Stomach (tissue), 4 donors: ENCODE measurements at regions not wholly inside any gene's neighbourhood (a gene's known extent, or its start where the extent isn't known, plus 50 kb on each side); places are given as distances from the start of the nearest gene placed in this dataset.

ENCODE experiments used
- CTCF ChIP-seq, 7 experiments: fragments of 450-650 bp in 4 of 7; fragments of 200-600 bp in 3 of 7; sonication (generic) in 3 of 7; IDR thresholded peaks; one replicate each; pipeline ENCODE4 v1.5.1; 2016 to 2019; ENCODE audit warnings: antibody characterized with exemption in 7 of 7, control low read depth in 2 of 7, mild to moderate bottlenecking in 1 of 7
- EP300 ChIP-seq: sonication (generic); formaldehyde crosslinking; IDR thresholded peaks from one replicate; pipeline ENCODE4 v1.6.1; 2017; ENCODE audit warnings: antibody characterized with exemption
- POLR2A ChIP-seq, 4 donors: fragments of 450-650 bp; IDR thresholded peaks; one replicate each; pipeline ENCODE4 v1.6.1; 2016; ENCODE audit warnings: antibody characterized with exemption in 4 of 4, control low read depth in 2 of 4, mild to moderate bottlenecking in 1 of 4, moderate library complexity in 1 of 4
- POLR2AphosphoS5 ChIP-seq, 3 donors: sonication (generic); formaldehyde crosslinking; IDR thresholded peaks; one replicate each; pipeline ENCODE4 v1.6.1; 2016; ENCODE audit warnings: antibody characterized with exemption in 3 of 3

- no peak for TF ChIP-seq CTCF (IDR thresholded peaks at IDR 0.05)
- no peak for TF ChIP-seq EP300
- no peak for TF ChIP-seq POLR2A (IDR thresholded peaks at IDR 0.05)
- no peak for TF ChIP-seq POLR2AphosphoS5 (IDR thresholded peaks at IDR 0.05)
Observed at GRCh38 chr10:131755200-131755599, 145.6 kb upstream of the PPP2R2D start.
